ENCODE measurements at regions not wholly inside any gene's neighbourhood (a gene's known extent, or its start where the extent isn't known, plus 50 kb on each side); places are given as distances from the start of the nearest gene placed in this dataset.

DNA sequence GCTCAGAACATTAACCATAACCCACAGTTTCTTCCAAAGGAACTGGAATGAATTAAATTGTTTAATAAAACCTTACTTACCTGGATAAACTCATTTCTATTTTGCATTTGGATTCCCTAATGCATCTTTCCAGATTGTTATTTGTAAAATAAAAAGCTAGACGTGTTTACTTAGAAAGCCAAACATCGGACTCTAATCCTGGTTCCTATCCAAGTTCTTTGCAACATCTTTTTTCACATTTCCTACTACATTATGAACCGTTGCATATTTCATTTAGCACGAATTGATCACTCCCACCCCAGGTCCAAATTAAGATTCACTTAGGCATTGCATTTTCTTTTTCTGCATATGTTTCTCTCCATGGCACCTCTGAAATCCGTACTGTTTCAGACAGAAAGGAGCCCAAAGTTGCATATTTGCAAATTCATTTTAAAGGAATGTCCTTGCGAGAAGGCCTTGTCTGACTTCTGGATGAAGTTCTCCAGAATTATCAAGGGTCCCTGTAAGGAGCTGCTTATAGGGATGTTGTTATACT is 164.4 kb upstream of the GSC start:
- no peak for TF ChIP-seq POLR2A (IDR thresholded peaks at IDR 0.05)
- TF ChIP-seq, protein P1, sequence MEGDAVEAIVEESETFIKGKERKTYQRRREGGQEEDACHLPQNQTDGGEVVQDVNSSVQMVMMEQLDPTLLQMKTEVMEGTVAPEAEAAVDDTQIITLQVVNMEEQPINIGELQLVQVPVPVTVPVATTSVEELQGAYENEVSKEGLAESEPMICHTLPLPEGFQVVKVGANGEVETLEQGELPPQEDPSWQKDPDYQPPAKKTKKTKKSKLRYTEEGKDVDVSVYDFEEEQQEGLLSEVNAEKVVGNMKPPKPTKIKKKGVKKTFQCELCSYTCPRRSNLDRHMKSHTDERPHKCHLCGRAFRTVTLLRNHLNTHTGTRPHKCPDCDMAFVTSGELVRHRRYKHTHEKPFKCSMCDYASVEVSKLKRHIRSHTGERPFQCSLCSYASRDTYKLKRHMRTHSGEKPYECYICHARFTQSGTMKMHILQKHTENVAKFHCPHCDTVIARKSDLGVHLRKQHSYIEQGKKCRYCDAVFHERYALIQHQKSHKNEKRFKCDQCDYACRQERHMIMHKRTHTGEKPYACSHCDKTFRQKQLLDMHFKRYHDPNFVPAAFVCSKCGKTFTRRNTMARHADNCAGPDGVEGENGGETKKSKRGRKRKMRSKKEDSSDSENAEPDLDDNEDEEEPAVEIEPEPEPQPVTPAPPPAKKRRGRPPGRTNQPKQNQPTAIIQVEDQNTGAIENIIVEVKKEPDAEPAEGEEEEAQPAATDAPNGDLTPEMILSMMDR (IDR thresholded peaks at IDR 0.05), result no peak
- intact Hi-C loops (cut with DNase I; ENCODE audit: low total_unique reads), result no loop called here
- Histone ChIP-seq H3K36me3 (ENCODE audit: low read depth, missing control alignments) (no peaks in the 10 kb centered on the region), H3K27ac (no peak overlapping the region), H3K27me3 (no peaks in the 10 kb centered on the region), H3K9me3 (no peaks in the 10 kb centered on the region), H3K4me3 (no peak overlapping the region), H3K4me1 (peaks cover 9% of the 10 kb centered on the region)
- DNase-seq, result no peak
- 58 to 64% methylated on average over 6 of the region's 6 CpGs for WGBS, 2 donors

DNA sequence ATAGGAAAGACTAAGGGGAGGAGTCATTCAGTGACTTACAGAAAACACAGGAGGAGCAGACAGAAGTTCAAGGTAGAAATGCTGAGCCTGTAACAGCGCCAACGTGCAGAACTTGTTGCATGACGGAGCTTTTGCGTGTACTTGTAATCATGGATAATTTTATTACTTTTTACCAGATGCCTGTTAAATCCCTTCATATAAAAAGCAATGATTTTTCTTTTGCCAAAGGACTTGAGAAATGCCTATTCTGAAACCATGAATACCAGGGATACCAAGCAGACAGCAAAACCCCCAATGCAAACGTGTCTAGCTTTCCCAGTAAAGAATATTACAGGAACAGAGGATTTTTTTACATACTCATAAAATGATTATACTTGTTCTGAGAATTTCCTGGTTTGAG is 163.6 kb upstream of the GSC start:
- 85 to 87% methylated on average over 5 of the region's 5 CpGs for WGBS, 2 donors
- Histone ChIP-seq H3K4me3 (no peak overlapping the region), H3K36me3 (ENCODE audit: low read depth, missing control alignments) (no peaks in the 10 kb centered on the region), H3K27me3 (no peaks in the 10 kb centered on the region), H3K9me3 (no peaks in the 10 kb centered on the region), H3K4me1 (peaks cover 9% of the 10 kb centered on the region), H3K27ac (no peak overlapping the region)
- TF ChIP-seq, protein P1 (IDR thresholded peaks at IDR 0.05), result no peak
- TF ChIP-seq POLR2A (IDR thresholded peaks at IDR 0.05), result no peak
- no peak for DNase-seq
- intact Hi-C loops (cut with DNase I; ENCODE audit: low total_unique reads), result no loop called here

DNA sequence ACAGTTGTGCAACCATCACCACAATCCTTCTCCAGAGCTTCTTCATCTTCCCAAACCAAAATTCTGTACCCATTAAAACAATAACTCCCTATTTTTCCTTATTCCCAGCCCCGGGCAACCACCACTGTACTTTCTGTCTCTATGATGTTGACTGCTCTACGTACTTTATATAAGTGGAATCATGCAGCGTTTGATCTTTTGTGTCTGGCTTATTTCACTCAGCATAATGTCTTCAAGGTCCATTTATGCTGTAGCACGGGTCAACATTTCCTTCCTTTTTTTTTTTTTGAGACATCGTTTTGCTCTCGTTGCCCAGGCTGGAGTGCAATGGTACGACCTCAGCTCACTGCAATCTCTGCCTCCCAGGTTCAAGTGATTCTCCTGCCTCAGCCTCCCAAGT is 162.7 kb upstream of the GSC start:
- intact Hi-C loops (cut with DNase I; ENCODE audit: low total_unique reads), result no loop called here
- TF ChIP-seq, protein P1 (IDR thresholded peaks at IDR 0.05), result no peak
- TF ChIP-seq POLR2A (IDR thresholded peaks at IDR 0.05), result no peak
- Histone ChIP-seq H3K9me3 (no peaks in the 10 kb centered on the region), H3K36me3 (ENCODE audit: low read depth, missing control alignments) (no peaks in the 10 kb centered on the region), H3K27me3 (no peaks in the 10 kb centered on the region), H3K27ac (no peak overlapping the region), H3K4me1 (peaks cover 9% of the 10 kb centered on the region), H3K4me3 (no peak overlapping the region)
- no peak for DNase-seq
- WGBS, 2 donors, result 77 to 87% methylated on average over 7 of the region's 7 CpGs

DNA sequence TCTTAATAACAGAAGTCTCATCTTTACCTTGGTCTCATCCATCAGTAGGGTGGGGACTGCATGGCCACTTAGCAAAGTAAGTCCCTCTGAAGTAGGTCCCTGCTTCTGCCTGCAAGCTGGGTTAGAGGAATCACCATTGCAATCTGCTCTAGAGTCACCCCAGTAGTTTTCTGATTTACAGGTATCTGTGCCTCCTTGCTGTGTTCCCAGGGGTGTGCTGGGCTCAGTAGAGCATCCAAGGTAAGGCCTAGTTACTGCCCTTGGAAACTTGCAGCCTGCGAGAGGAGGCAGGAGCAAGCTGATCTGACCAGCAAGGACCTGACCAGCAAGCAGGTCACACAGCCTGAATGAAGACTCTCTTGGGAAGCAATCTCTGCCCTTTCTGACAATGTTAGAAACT is 160.8 kb upstream of the GSC start:
- no peaks in the 10 kb centered on the region for H3K27me3 ChIP-seq
- H3K27ac ChIP-seq, result no peak overlapping the region
- intact Hi-C loops (cut with DNase I; ENCODE audit: low total_unique reads), result no loop called here
- TF ChIP-seq POLR2A (IDR thresholded peaks at IDR 0.05), result no peak
- TF ChIP-seq, protein P1 (IDR thresholded peaks at IDR 0.05), result no peak
- no peak for DNase-seq
- H3K4me1 ChIP-seq, result no peaks in the 10 kb centered on the region
- no peaks in the 10 kb centered on the region for H3K36me3 ChIP-seq (ENCODE audit: low read depth, missing control alignments)
- H3K9me3 ChIP-seq, result no peaks in the 10 kb centered on the region
- no peak overlapping the region for H3K4me3 ChIP-seq
- WGBS, 2 donors, result 69 to 83% methylated on average over 1 of the region's 1 CpG

DNA sequence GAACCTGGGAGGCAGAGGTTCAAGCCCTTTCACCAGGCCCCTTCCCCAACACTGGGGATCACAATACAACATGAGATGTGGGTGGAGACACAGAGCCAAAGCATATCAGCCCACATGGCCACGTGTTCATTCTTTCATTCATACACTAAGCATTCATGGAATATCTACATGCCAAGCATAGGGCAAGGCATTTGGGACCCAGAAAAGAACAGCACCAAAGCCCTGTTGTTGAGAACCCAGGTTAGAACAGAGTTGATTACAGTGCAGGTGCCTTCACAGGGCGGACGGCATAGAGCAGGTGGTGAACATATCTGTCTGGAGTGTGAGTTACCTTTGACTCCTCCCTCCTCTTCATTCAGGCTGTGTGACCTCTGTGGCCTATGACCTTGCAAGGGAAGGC is 159.4 kb upstream of the GSC start:
- TF ChIP-seq POLR2A (IDR thresholded peaks at IDR 0.05), result no peak
- TF ChIP-seq, protein P1 (IDR thresholded peaks at IDR 0.05), result no peak
- intact Hi-C loops (cut with DNase I; ENCODE audit: low total_unique reads), result no loop called here
- H3K27ac ChIP-seq, result no peak overlapping the region
- no peaks in the 10 kb centered on the region for H3K36me3 ChIP-seq (ENCODE audit: low read depth, missing control alignments)
- no peaks in the 10 kb centered on the region for H3K27me3 ChIP-seq
- no peak overlapping the region for H3K4me3 ChIP-seq
- no peaks in the 10 kb centered on the region for H3K4me1 ChIP-seq
- no peaks in the 10 kb centered on the region for H3K9me3 ChIP-seq
- no peak for DNase-seq
- WGBS, 2 donors, result 86 to 91% methylated on average over 3 of the region's 3 CpGs
